ENCODE measurements at regions not wholly inside any gene's neighbourhood (a gene's known extent, or its start where the extent isn't known, plus 50 kb on each side); places are given as distances from the start of the nearest gene placed in this dataset.
"Not testable (repeated sequence)": the region's sequence is repeated elsewhere in the genome, so short reads cannot be mapped to it uniquely, and the experiment has no call there.

GRCh38 chr3:59235634-59236012 is 185.8 kb upstream of the CFAP20DC start:
- Histone ChIP-seq H3K36me3 (replicated peaks; ENCODE audit: insufficient read depth, low read length) (no peaks in the 10 kb centered on the region), H3K9me3 (replicated peaks; ENCODE audit: insufficient read depth, low read length) (no peaks in the 10 kb centered on the region), H3K4me3 (ENCODE audit: low read length) (no peak overlapping the region), H2AFZ (ENCODE audit: low read length) (no peak overlapping the region), H3K9me2 (replicated peaks; ENCODE audit: insufficient read depth, low read length) (no peaks in the 10 kb centered on the region), H4K20me1 (ENCODE audit: insufficient read depth, low read length) (no peaks in the 10 kb centered on the region), H3F3A (ENCODE audit: insufficient read depth, low read length) (no peaks in the 10 kb centered on the region), H3K27me3 (replicated peaks; ENCODE audit: insufficient read depth, low read length) (no peaks in the 10 kb centered on the region), H3K4me2 (ENCODE audit: low read depth, low read length) (no peak overlapping the region), H3K4me1 (ENCODE audit: low read length) (no peaks in the 10 kb centered on the region), H3K79me2 (ENCODE audit: low read length) (no peaks in the 10 kb centered on the region), H3K27ac (ENCODE audit: low read length) (no peak overlapping the region), H3K9ac (ENCODE audit: low read length) (no peak overlapping the region)
- DNase-seq, result no peak
- TF ChIP-seq CTCF (IDR thresholded peaks at IDR 0.05; ENCODE audit: low read length), result no peak
- TF ChIP-seq EZH2 (optimal IDR thresholded peaks at IDR 0.05; ENCODE audit: low read depth, low read length), result no peak
- no peak for TF ChIP-seq EZH2phosphoT487 (IDR thresholded peaks at IDR 0.05; ENCODE audit: low read length)

- H3K36me3 ChIP-seq (replicated peaks; ENCODE audit: insufficient read depth, low read length), result no peaks in the 10 kb centered on the region
- no peak overlapping the region for H3K4me2 ChIP-seq (ENCODE audit: low read depth, low read length)
- no peaks in the 10 kb centered on the region for H3K9me3 ChIP-seq (replicated peaks; ENCODE audit: insufficient read depth, low read length)
- no peak for TF ChIP-seq EZH2 (optimal IDR thresholded peaks at IDR 0.05; ENCODE audit: low read depth, low read length)
- TF ChIP-seq CTCF (IDR thresholded peaks at IDR 0.05; ENCODE audit: low read length), result no peak
- TF ChIP-seq EZH2phosphoT487 (IDR thresholded peaks at IDR 0.05; ENCODE audit: low read length), result no peak
- H3K9ac ChIP-seq (ENCODE audit: low read length), result no peak overlapping the region
- no peaks in the 10 kb centered on the region for H3K4me1 ChIP-seq (ENCODE audit: low read length)
- H3K9me2 ChIP-seq (replicated peaks; ENCODE audit: insufficient read depth, low read length), result no peaks in the 10 kb centered on the region
- no peaks in the 10 kb centered on the region for H3F3A ChIP-seq (ENCODE audit: insufficient read depth, low read length)
- H3K4me3 ChIP-seq (ENCODE audit: low read length), result no peak overlapping the region
- no peak for DNase-seq
- H2AFZ ChIP-seq (ENCODE audit: low read length), result no peak overlapping the region
- no peaks in the 10 kb centered on the region for H3K79me2 ChIP-seq (ENCODE audit: low read length)
- H4K20me1 ChIP-seq (ENCODE audit: insufficient read depth, low read length), result no peaks in the 10 kb centered on the region
- no peaks in the 10 kb centered on the region for H3K27me3 ChIP-seq (replicated peaks; ENCODE audit: insufficient read depth, low read length)
- no peak overlapping the region for H3K27ac ChIP-seq (ENCODE audit: low read length)
These were observed 185.2 kb upstream of the CFAP20DC start for GRCh38 chr3:59234884-59235633.

GRCh38 chr3:59230379-59230778 is 180.6 kb upstream of the CFAP20DC start:
- not testable (repeated sequence) for H3K27ac ChIP-seq (ENCODE audit: low read length); H3K36me3 ChIP-seq (replicated peaks; ENCODE audit: insufficient read depth, low read length); H4K20me1 ChIP-seq (ENCODE audit: insufficient read depth, low read length); H2AFZ ChIP-seq (ENCODE audit: low read length); H3F3A ChIP-seq (ENCODE audit: insufficient read depth, low read length); DNase-seq; H3K9me2 ChIP-seq (replicated peaks; ENCODE audit: insufficient read depth, low read length); H3K9me3 ChIP-seq (replicated peaks; ENCODE audit: insufficient read depth, low read length); H3K4me3 ChIP-seq (ENCODE audit: low read length); H3K4me2 ChIP-seq (ENCODE audit: low read depth, low read length); H3K27me3 ChIP-seq (replicated peaks; ENCODE audit: insufficient read depth, low read length); H3K4me1 ChIP-seq (ENCODE audit: low read length); H3K9ac ChIP-seq (ENCODE audit: low read length); H3K79me2 ChIP-seq (ENCODE audit: low read length)

GRCh38 chr3:59213860-59214259 is 164.0 kb upstream of the CFAP20DC start:
- Histone ChIP-seq H3K79me2 (ENCODE audit: low read length) (no peaks in the 10 kb centered on the region), H3K27ac (ENCODE audit: low read length) (no peak overlapping the region), H2AFZ (ENCODE audit: low read length) (no peak overlapping the region), H3K4me3 (ENCODE audit: low read length) (no peak overlapping the region), H4K20me1 (ENCODE audit: insufficient read depth, low read length) (no peaks in the 10 kb centered on the region), H3F3A (ENCODE audit: insufficient read depth, low read length) (no peaks in the 10 kb centered on the region), H3K9me2 (replicated peaks; ENCODE audit: insufficient read depth, low read length) (no peaks in the 10 kb centered on the region), H3K9ac (ENCODE audit: low read length) (no peak overlapping the region), H3K4me1 (ENCODE audit: low read length) (peaks cover 9% of the 10 kb centered on the region), H3K27me3 (replicated peaks; ENCODE audit: insufficient read depth, low read length) (no peaks in the 10 kb centered on the region), H3K9me3 (replicated peaks; ENCODE audit: insufficient read depth, low read length) (no peaks in the 10 kb centered on the region), H3K36me3 (replicated peaks; ENCODE audit: insufficient read depth, low read length) (no peaks in the 10 kb centered on the region), H3K4me2 (ENCODE audit: low read depth, low read length) (no peak overlapping the region)
- DNase-seq, result no peak
- TF ChIP-seq CTCF (IDR thresholded peaks at IDR 0.05; ENCODE audit: low read length) (no peak), EZH2 (optimal IDR thresholded peaks at IDR 0.05; ENCODE audit: low read depth, low read length) (no peak), EZH2phosphoT487 (IDR thresholded peaks at IDR 0.05; ENCODE audit: low read length) (no peak)

Measured in MM.1S (cell line).